Heart left ventricle (tissue), 16 donors: ENCODE measurements at regions not wholly inside any gene's neighbourhood (a gene's known extent, or its start where the extent isn't known, plus 50 kb on each side); places are given as distances from the start of the nearest gene placed in this dataset.
"Not testable (repeated sequence)": the region's sequence is repeated elsewhere in the genome, so short reads cannot be mapped to it uniquely, and the experiment has no call there.

Experiments
- ATAC-seq, 4 donors: fragments of 200-7000 bp; cut with Tn5 transposase; one replicate each; pipeline ENCODE4 v1.9.1; 2020 to 2022; ENCODE audit warnings: moderate library complexity in 4 of 4, mild to moderate bottlenecking in 3 of 4, moderate number of reproducible peaks in 1 of 4
- DNase-seq, 5 donors: peaks; one replicate each; pipeline ENCODE4 v3.0.0-alpha.2; 2020
- H3K27ac ChIP-seq, 12 donors: fragments of 200-600 bp; sonication (generic) in 4 of 12; one replicate each; pipeline versions ENCODE4 v1.5.0 to v1.8.0; 2016 to 2022; ENCODE audit warnings: mild to moderate bottlenecking in 2 of 12
- H3K27me3 ChIP-seq, 9 donors: fragments of 200-600 bp; sonication (generic) in 2 of 9; one replicate each; pipeline versions ENCODE4 v1.5.1 to v1.8.0; 2016 to 2022; ENCODE audit warnings: mild to moderate bottlenecking in 3 of 9
- H3K36me3 ChIP-seq, 9 donors: fragments of 200-600 bp; sonication (generic) in 2 of 9; one replicate each; pipeline versions ENCODE4 v1.5.0 to v1.8.0; 2018 to 2022; ENCODE audit warnings: mild to moderate bottlenecking in 2 of 9
- H3K4me1 ChIP-seq, 12 donors: fragments of 200-600 bp; sonication (generic) in 4 of 12; one replicate each; pipeline versions ENCODE4 v1.5.0 to v1.8.0; 2016 to 2022; ENCODE audit warnings: mild to moderate bottlenecking in 3 of 12
- H3K4me3 ChIP-seq, 12 donors: fragments of 200-600 bp; sonication (generic) in 4 of 12; one replicate each; pipeline versions ENCODE4 v1.5.0 to v1.8.0; 2017 to 2022; ENCODE audit warnings: mild to moderate bottlenecking in 9 of 12, moderate library complexity in 4 of 12
- H3K9me3 ChIP-seq, 12 donors: fragments of 200-600 bp; sonication (generic) in 4 of 12; one replicate each; pipeline versions ENCODE4 v1.5.0 to v1.8.0; 2016 to 2022; ENCODE audit warnings: mild to moderate bottlenecking in 1 of 12
- POLR2A ChIP-seq, 2 donors: fragments of 450-650 bp; IDR thresholded peaks; one replicate each; pipeline ENCODE4 v1.6.1; 2017; ENCODE audit warnings: antibody characterized with exemption in 2 of 2, mild to moderate bottlenecking in 2 of 2, moderate library complexity in 2 of 2
- WGBS, 4 donors: extraction: QIAGEN DNeasy Blood & Tissue Kit in 2 of 4; methylation state at CpG; one replicate each; pipeline versions ENCODE4 v1.1.5 to v1.1.7; 2013 to 2018; 5-methylcytosine and 5-hydroxymethylcytosine counted together
- intact Hi-C, 10 donors: fragments of 100-400 bp; cut with DNase I; formaldehyde crosslinking; loops; one replicate each; pipeline versions ENCODE4 v1.11.1 to v1.14.2; 2022
- TF ChIP-seq, protein P1 (sequence below), 12 donors: fragments of 200-600 bp; sonication (generic) in 4 of 12; IDR thresholded peaks; one replicate each; pipeline versions ENCODE4 v1.5.0 to v1.8.0; 2018 to 2022; ENCODE audit warnings: antibody characterized with exemption in 12 of 12, mild to moderate bottlenecking in 5 of 12
- donor health status: ischemic (EF 13 %, LVEDD 7.1; RV severe dilation, severe dysfunction).
- donor health status: healthy with polysubstance abuse.
- donor health status: DM: no; HTN: yes; CAD: no.
- donor health status: DM: no; HTN: no; CAD: no.
- donor health status: ischemic (EF 25% LVEDD 6.9; RV normal size, moderate dysfunction).
- donor health status: ischemic (EF 25% LVEDD 5.7; RV mildly dilated, moderate dysfunction).
- donor health status: healthy.
- donor health status: DM: yes; HTN: yes; CAD: no.
- donor health status: ischemic (EF 35%, LVEDD 5.7; RV mildly dilated, moderate dysfunction).
- donor health status: nonischemic (EF 11% LVEDD 7.7; RV severe dilation, severe dysfunction).
- donor health status: DM: yes; HTN: yes; CAD: no.
- donor health status: PGD.
- donor health status: ischemic (EF 29% LVEDD 5.4; RV normal size, mild dysfunction).
- donor health status: nonischemic (EF 23%, LVEDD 6.1; RV moderate dilation, normal function).

DNA sequence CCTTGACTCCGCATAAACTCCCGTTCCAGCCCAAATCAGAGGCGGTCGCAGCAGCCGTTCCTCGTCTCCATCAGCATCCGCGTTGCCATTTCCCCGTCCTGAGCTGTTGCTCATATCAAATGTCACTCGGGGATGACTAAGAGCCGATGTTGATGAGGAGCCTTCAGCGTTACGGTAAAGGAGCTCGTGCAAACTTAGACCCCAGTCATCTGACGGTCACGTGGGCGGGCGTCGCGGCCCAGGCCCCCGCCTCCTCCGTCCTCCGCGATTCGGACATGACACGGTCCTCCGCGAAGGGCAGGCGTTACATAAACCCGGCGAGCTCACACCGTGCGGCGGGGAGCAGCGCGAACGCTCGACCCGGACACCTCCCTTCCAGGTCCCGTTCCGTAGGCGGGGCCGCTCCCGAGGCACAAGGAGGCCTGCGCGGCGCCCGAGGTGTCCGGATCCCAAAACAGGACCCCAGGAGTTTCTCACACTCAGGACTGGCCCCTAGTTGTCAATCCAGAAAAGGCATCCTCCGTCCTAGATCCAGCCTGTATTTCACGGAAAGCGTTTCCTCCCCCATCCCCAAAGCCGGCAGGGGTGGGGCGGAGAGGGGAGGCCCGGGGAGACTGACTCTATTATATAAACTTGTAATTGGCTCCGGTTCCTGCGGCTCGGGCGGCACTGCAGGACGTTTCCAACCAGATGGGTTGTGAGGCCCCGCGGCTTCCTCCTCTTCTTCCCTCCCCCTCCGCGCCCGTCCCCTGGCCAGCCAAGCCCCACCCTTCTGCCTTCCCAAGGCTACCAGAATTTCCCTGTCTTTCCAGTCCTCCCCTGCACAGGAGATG, 100.0 kb upstream of the IGF1R start:
- intact Hi-C loops = no loop called here
- ATAC-seq (peak; percentile 75 to 92 (median 90)), DNase-seq (peak; percentile 68 to 84 (median 73))
- Histone ChIP-seq H3K4me3 (peak overlapping the region; percentile 15 to 66 (median 56)), H3K36me3 (no peaks in the 10 kb centered on the region), H3K27me3 (peaks cover 0 to 24% (median 10%) of the 10 kb centered on the region in 9 donors), H3K9me3 (no peaks in the 10 kb centered on the region), H3K4me1 (peaks cover 0 to 22% (median 9%) of the 10 kb centered on the region in 12 donors), H3K27ac (peak overlapping the region in 11 of 12 donors; percentile 22 to 89 (median 71))
- TF ChIP-seq POLR2A (IDR thresholded peaks at IDR 0.05) = no peak
- TF ChIP-seq, protein P1, sequence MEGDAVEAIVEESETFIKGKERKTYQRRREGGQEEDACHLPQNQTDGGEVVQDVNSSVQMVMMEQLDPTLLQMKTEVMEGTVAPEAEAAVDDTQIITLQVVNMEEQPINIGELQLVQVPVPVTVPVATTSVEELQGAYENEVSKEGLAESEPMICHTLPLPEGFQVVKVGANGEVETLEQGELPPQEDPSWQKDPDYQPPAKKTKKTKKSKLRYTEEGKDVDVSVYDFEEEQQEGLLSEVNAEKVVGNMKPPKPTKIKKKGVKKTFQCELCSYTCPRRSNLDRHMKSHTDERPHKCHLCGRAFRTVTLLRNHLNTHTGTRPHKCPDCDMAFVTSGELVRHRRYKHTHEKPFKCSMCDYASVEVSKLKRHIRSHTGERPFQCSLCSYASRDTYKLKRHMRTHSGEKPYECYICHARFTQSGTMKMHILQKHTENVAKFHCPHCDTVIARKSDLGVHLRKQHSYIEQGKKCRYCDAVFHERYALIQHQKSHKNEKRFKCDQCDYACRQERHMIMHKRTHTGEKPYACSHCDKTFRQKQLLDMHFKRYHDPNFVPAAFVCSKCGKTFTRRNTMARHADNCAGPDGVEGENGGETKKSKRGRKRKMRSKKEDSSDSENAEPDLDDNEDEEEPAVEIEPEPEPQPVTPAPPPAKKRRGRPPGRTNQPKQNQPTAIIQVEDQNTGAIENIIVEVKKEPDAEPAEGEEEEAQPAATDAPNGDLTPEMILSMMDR (IDR thresholded peaks at IDR 0.05) = peak in 4 of 12 donors; percentile 4 to 38 (median 32)
- 0 to 1% (median 1%) methylated on average over 35 to 65 of the region's 65 CpGs for WGBS, 4 donors

GRCh38 chr15:98549003-98549402, 99.3 kb upstream of the IGF1R start:
- ATAC-seq = no peak
- peaks cover 0 to 27% (median 10%) of the 10 kb centered on the region in 9 donors for H3K27me3 ChIP-seq
- peak overlapping the region in 11 of 12 donors; percentile 35 to 66 (median 56) for H3K4me3 ChIP-seq
- H3K27ac ChIP-seq = peak overlapping the region in 4 of 12 donors; percentile 47 to 89 (median 78)
- no peak for DNase-seq
- no peaks in the 10 kb centered on the region for H3K36me3 ChIP-seq
- TF ChIP-seq, protein P1 (IDR thresholded peaks at IDR 0.05) = no peak
- intact Hi-C loops = no loop called here
- no peaks in the 10 kb centered on the region for H3K9me3 ChIP-seq
- H3K4me1 ChIP-seq = peaks cover 0 to 22% (median 9%) of the 10 kb centered on the region in 12 donors
- 74 to 82% (median 79%) methylated on average over 11 of the region's 11 CpGs for WGBS, 4 donors

DNA sequence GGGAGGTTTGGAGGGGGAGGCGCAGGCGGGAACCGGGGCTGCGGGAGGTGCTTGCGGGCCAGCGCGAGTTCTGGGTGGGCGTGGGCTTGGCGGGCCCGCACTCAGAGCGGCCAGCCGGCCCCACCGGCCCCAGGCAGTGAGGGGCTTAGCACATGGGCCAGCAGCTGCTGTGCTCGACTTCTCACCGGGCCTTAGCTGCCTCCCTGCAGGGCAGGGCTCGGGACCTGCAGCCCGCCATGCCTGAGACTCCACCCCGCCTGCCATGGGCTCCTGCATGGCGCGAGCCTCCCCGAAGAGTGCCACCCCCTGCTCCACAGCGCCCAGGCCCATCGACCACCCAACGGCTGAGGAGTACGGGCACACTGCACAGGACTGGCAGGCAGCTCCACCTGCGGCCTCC, 98.6 kb upstream of the IGF1R start:
- H3K27ac ChIP-seq = no peak overlapping the region
- H3K36me3 ChIP-seq = no peaks in the 10 kb centered on the region
- no peak for TF ChIP-seq POLR2A (IDR thresholded peaks at IDR 0.05)
- TF ChIP-seq, protein P1 (IDR thresholded peaks at IDR 0.05) = no peak
- 96 to 98% (median 97%) methylated on average over 7 to 26 of the region's 26 CpGs for WGBS, 4 donors
- no peak for DNase-seq
- no peak overlapping the region for H3K4me3 ChIP-seq
- intact Hi-C loops = loop anchor here in 1 of 10 donors (10.0 kb wide), 1 partner anchor 55 kb away; no protein-coding TSS in a partner anchor
- no peak for ATAC-seq
- peaks cover 0 to 22% (median 9%) of the 10 kb centered on the region in 12 donors for H3K4me1 ChIP-seq
- H3K27me3 ChIP-seq = peaks cover 0 to 33% (median 10%) of the 10 kb centered on the region in 9 donors
- H3K9me3 ChIP-seq = no peaks in the 10 kb centered on the region

DNA sequence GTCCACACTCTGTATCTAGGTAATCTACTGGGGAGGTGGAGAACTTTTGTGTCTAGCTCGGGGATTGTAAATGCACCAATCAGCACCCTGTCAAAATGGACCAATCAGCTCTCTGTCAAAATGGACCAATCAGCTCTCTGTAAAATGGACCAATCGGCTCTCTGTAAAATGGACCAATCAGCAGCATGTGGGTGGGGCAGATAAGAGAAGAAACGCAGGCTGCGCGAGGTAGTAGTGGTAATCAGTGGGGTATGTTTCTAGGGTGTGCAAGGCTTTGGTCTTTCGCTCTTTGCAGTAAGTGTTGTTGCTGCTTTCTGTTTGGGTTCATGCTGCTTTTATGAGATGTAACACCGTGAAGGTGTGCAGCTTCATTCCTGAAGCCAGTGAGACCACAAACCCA, 98.0 kb upstream of the IGF1R start:
- WGBS, 4 donors = 89 to 95% (median 91%) methylated on average over 7 of the region's 7 CpGs
- H3K4me3 ChIP-seq, H3K9me3 ChIP-seq, H3K36me3 ChIP-seq, H3K27ac ChIP-seq, ATAC-seq, DNase-seq: not testable (repeated sequence)
- intact Hi-C loops = loop anchor here in 1 of 10 donors (10.0 kb wide), 1 partner anchor 54 kb away; no protein-coding TSS in a partner anchor
- Histone ChIP-seq H3K27me3 (peaks cover 0 to 33% (median 10%) of the 10 kb centered on the region in 9 donors), H3K4me1 (peaks cover 0 to 22% (median 9%) of the 10 kb centered on the region in 12 donors)
